Activated T-helper 17 cell treated with anti-CD3 and anti-CD28 coated beads, Interleukin-2, amount 50 U/mL, for 72 hours (primary cell): ENCODE measurements at regions not wholly inside any gene's neighbourhood (a gene's known extent, or its start where the extent isn't known, plus 50 kb on each side); places are given as distances from the start of the nearest gene placed in this dataset.
"Not testable (repeated sequence)": the region's sequence is repeated elsewhere in the genome, so short reads cannot be mapped to it uniquely, and the experiment has no call there.

Experiments used
- ATAC-seq: fragments of 150-1000 bp; cut with Tn5 transposase; replicated peaks from 2 replicates; pipeline ENCODE4 v1.10.0; 2021; ENCODE audit warnings: mild to moderate bottlenecking, moderate library complexity
- H3K27ac Mint-ChIP-seq: one replicate; pipeline ENCODE4 v1.8.0; 2022; ENCODE audit warnings: mixed read lengths
- H3K27me3 Mint-ChIP-seq: one replicate; pipeline ENCODE4 v1.8.0; 2022; ENCODE audit warnings: mixed read lengths
- H3K36me3 Mint-ChIP-seq: one replicate; pipeline ENCODE4 v1.8.0; 2022; ENCODE audit warnings: low read depth, mild to moderate bottlenecking, mixed read lengths
- H3K4me1 Mint-ChIP-seq: one replicate; pipeline ENCODE4 v1.8.0; 2022; ENCODE audit warnings: mixed read lengths
- H3K4me3 Mint-ChIP-seq: one replicate; pipeline ENCODE4 v1.8.0; 2022; ENCODE audit warnings: mild to moderate bottlenecking, mixed read lengths
- H3K9me3 Mint-ChIP-seq: one replicate; pipeline ENCODE4 v1.8.0; 2022; ENCODE audit warnings: mixed read lengths

- Mint-ChIP-seq H3K4me3 (no peak overlapping the region), H3K27me3 (peaks cover 10% of the 10 kb centered on the region), H3K27ac (no peak overlapping the region), H3K9me3 (no peaks in the 10 kb centered on the region), H3K4me1 (no peaks in the 10 kb centered on the region), H3K36me3 (no peaks in the 10 kb centered on the region)
- ATAC-seq = no peak
Observed at GRCh38 chr6:78623554-78623953, 243.8 kb upstream of the IRAK1BP1 start.

GRCh38 chr6:78629154-78629721, 238.1 kb upstream of the IRAK1BP1 start:
- Mint-ChIP-seq H3K36me3 (no peaks in the 10 kb centered on the region), H3K4me1 (no peaks in the 10 kb centered on the region), H3K27me3 (peaks cover 23% of the 10 kb centered on the region), H3K4me3 (no peak overlapping the region), H3K9me3 (no peaks in the 10 kb centered on the region), H3K27ac (no peak overlapping the region)
- no peak for ATAC-seq

- ATAC-seq = no peak
- H3K4me3 Mint-ChIP-seq = no peak overlapping the region
Observed at GRCh38 chr6:78629836-78630235, 237.5 kb upstream of the IRAK1BP1 start.

GRCh38 chr6:78631976-78632375, 235.4 kb upstream of the IRAK1BP1 start:
- no peak overlapping the region for H3K27ac Mint-ChIP-seq
- no peak overlapping the region for H3K4me3 Mint-ChIP-seq
- ATAC-seq = no peak
- H3K9me3 Mint-ChIP-seq = no peaks in the 10 kb centered on the region
- H3K27me3 Mint-ChIP-seq = peaks cover 18% of the 10 kb centered on the region
- no peaks in the 10 kb centered on the region for H3K36me3 Mint-ChIP-seq
- H3K4me1 Mint-ChIP-seq = no peaks in the 10 kb centered on the region

More at GRCh38 chr6:78629836-78630235, 237.5 kb upstream of the IRAK1BP1 start:
- Mint-ChIP-seq H3K27me3 (peaks cover 23% of the 10 kb centered on the region), H3K27ac (no peak overlapping the region), H3K36me3 (no peaks in the 10 kb centered on the region), H3K4me1 (no peaks in the 10 kb centered on the region), H3K9me3 (no peaks in the 10 kb centered on the region)

- Mint-ChIP-seq H3K27ac (no peak overlapping the region), H3K4me3 (no peak overlapping the region), H3K36me3 (no peaks in the 10 kb centered on the region), H3K9me3 (no peaks in the 10 kb centered on the region), H3K27me3 (no peaks in the 10 kb centered on the region), H3K4me1 (no peaks in the 10 kb centered on the region)
- ATAC-seq = no peak
Observed at GRCh38 chr6:78639111-78640110, 227.9 kb upstream of the IRAK1BP1 start.

- not testable (repeated sequence) for H3K27ac Mint-ChIP-seq, H3K36me3 Mint-ChIP-seq, H3K4me3 Mint-ChIP-seq, H3K9me3 Mint-ChIP-seq, H3K27me3 Mint-ChIP-seq, ATAC-seq, H3K4me1 Mint-ChIP-seq
Observed at GRCh38 chr6:78643976-78644375, 223.4 kb upstream of the IRAK1BP1 start.

- H3K27ac Mint-ChIP-seq = not testable (repeated sequence)
Observed at GRCh38 chr6:78646542-78647415, 220.6 kb upstream of the IRAK1BP1 start.

GRCh38 chr6:78665819-78666218, 201.5 kb upstream of the IRAK1BP1 start:
- H3K4me3 Mint-ChIP-seq, H3K27ac Mint-ChIP-seq, H3K9me3 Mint-ChIP-seq, H3K4me1 Mint-ChIP-seq, ATAC-seq, H3K27me3 Mint-ChIP-seq, H3K36me3 Mint-ChIP-seq: not testable (repeated sequence)

More at GRCh38 chr6:78646542-78647415, 220.6 kb upstream of the IRAK1BP1 start:
- H3K9me3 Mint-ChIP-seq, ATAC-seq, H3K36me3 Mint-ChIP-seq, H3K4me1 Mint-ChIP-seq, H3K27me3 Mint-ChIP-seq, H3K4me3 Mint-ChIP-seq: not testable (repeated sequence)

GRCh38 chr6:78666764-78667163, 200.6 kb upstream of the IRAK1BP1 start:
- Mint-ChIP-seq H3K27me3 (no peaks in the 10 kb centered on the region), H3K9me3 (no peaks in the 10 kb centered on the region), H3K36me3 (no peaks in the 10 kb centered on the region), H3K4me3 (no peak overlapping the region), H3K27ac (no peak overlapping the region), H3K4me1 (no peaks in the 10 kb centered on the region)
- no peak for ATAC-seq

- no peaks in the 10 kb centered on the region for H3K4me1 Mint-ChIP-seq
- no peaks in the 10 kb centered on the region for H3K27me3 Mint-ChIP-seq
- no peaks in the 10 kb centered on the region for H3K9me3 Mint-ChIP-seq
- H3K36me3 Mint-ChIP-seq = no peaks in the 10 kb centered on the region
- no peak overlapping the region for H3K4me3 Mint-ChIP-seq
- H3K27ac Mint-ChIP-seq = no peak overlapping the region
- ATAC-seq = no peak
Observed at GRCh38 chr6:78670156-78670555, 197.2 kb upstream of the IRAK1BP1 start.

- H3K36me3 Mint-ChIP-seq = no peaks in the 10 kb centered on the region
- no peak for ATAC-seq
- no peaks in the 10 kb centered on the region for H3K9me3 Mint-ChIP-seq
Observed at GRCh38 chr6:78670802-78671201, 196.5 kb upstream of the IRAK1BP1 start.

GRCh38 chr6:78676069-78677007, 191.0 kb upstream of the IRAK1BP1 start:
- H3K27ac Mint-ChIP-seq, H3K27me3 Mint-ChIP-seq, H3K4me1 Mint-ChIP-seq, H3K4me3 Mint-ChIP-seq, H3K36me3 Mint-ChIP-seq, H3K9me3 Mint-ChIP-seq, ATAC-seq: not testable (repeated sequence)

More at GRCh38 chr6:78670802-78671201, 196.5 kb upstream of the IRAK1BP1 start:
- Mint-ChIP-seq H3K4me3 (no peak overlapping the region), H3K4me1 (no peaks in the 10 kb centered on the region), H3K27ac (no peak overlapping the region), H3K27me3 (no peaks in the 10 kb centered on the region)

- Mint-ChIP-seq H3K4me3 (no peak overlapping the region), H3K9me3 (no peaks in the 10 kb centered on the region), H3K27me3 (peaks cover 7% of the 10 kb centered on the region), H3K27ac (no peak overlapping the region), H3K36me3 (no peaks in the 10 kb centered on the region), H3K4me1 (no peaks in the 10 kb centered on the region)
- ATAC-seq = no peak
Observed at GRCh38 chr6:78688668-78689067, 178.7 kb upstream of the IRAK1BP1 start.
